Urinary bladder (tissue), 3 donors: ENCODE measurements at regions not wholly inside any gene's neighbourhood (a gene's known extent, or its start where the extent isn't known, plus 50 kb on each side); places are given as distances from the start of the nearest gene placed in this dataset.
A peak's percentile ranks its signal among the peaks of the same experiment; 100 is the strongest.
"Not testable (repeated sequence)": the region's sequence is repeated elsewhere in the genome, so short reads cannot be mapped to it uniquely, and the experiment has no call there.

Experiments used
- DNase-seq: peaks from one replicate; pipeline ENCODE4 v3.0.0-alpha.2; 2015; ENCODE audit errors: extremely low spot score
- H3K27ac ChIP-seq: one replicate; pipeline ENCODE4 v1.5.1; 2013; ENCODE audit warnings: low read depth, mild to moderate bottlenecking, moderate library complexity
- H3K36me3 ChIP-seq: one replicate; pipeline ENCODE4 v1.6.1; 2013; ENCODE audit warnings: mild to moderate bottlenecking, moderate library complexity; ENCODE audit not compliant: insufficient read depth
- H3K4me1 ChIP-seq: one replicate; pipeline ENCODE4 v1.6.1; 2013; ENCODE audit warnings: mild to moderate bottlenecking, moderate library complexity; ENCODE audit not compliant: insufficient read depth
- H3K4me3 ChIP-seq: one replicate; pipeline ENCODE4 v1.5.1; 2013; ENCODE audit warnings: low read depth, low read length
- WGBS: extraction: QIAGEN DNeasy Blood & Tissue Kit; methylation state at CpG from one replicate; pipeline ENCODE4 v1.1.7; 2013; 5-methylcytosine and 5-hydroxymethylcytosine counted together
- donor health status: healthy with polysubstance abuse.
- donor health status: healthy.

- H3K36me3 ChIP-seq: no peaks in the 10 kb centered on the region
- no peak overlapping the region for H3K27ac ChIP-seq
- H3K4me3 ChIP-seq: no peak overlapping the region
- DNase-seq: no peak
- no peaks in the 10 kb centered on the region for H3K4me1 ChIP-seq
- WGBS: 62% methylated on average over 7 of the region's 7 CpGs
Measured at GRCh38 chr12:24505366-24506015, 443.4 kb downstream of the BCAT1 start.

- not testable (repeated sequence) for H3K36me3 ChIP-seq, H3K4me3 ChIP-seq, DNase-seq, H3K27ac ChIP-seq, H3K4me1 ChIP-seq
- WGBS: 95% methylated on average over 1 of the region's 1 CpG
Measured at GRCh38 chr12:24503477-24503876, 445.4 kb downstream of the BCAT1 start.

DNA sequence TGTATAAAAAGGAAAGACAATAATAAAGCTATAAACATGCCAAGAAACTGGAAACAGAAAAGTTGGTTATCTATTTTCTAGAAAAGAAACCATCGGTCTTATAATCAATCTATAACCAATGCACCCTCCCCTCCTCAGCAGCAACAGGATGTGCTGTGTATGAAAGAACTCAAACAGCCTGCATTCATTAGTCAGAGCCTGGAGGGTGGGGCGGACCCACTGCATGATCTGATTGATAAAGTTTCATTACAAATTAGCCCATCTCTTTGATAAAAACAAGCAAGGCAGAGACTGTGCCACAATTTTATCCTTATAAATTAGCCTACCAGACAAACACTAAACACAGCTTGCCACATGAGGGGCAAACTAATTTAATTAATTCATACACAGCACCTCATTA is 448.1 kb downstream of the BCAT1 start:
- Histone ChIP-seq H3K36me3 (no peaks in the 10 kb centered on the region), H3K4me3 (no peak overlapping the region), H3K27ac (no peak overlapping the region), H3K4me1 (no peaks in the 10 kb centered on the region)
- WGBS: 60% methylated on average over 2 of the region's 2 CpGs
- DNase-seq: no peak

- Histone ChIP-seq H3K27ac (peak overlapping the region; percentile 10), H3K36me3 (no peaks in the 10 kb centered on the region), H3K4me1 (no peaks in the 10 kb centered on the region), H3K4me3 (no peak overlapping the region)
- WGBS: 37% methylated on average over 4 of the region's 4 CpGs
- DNase-seq: no peak
Measured at GRCh38 chr12:24500421-24500820, 448.5 kb downstream of the BCAT1 start.

DNA sequence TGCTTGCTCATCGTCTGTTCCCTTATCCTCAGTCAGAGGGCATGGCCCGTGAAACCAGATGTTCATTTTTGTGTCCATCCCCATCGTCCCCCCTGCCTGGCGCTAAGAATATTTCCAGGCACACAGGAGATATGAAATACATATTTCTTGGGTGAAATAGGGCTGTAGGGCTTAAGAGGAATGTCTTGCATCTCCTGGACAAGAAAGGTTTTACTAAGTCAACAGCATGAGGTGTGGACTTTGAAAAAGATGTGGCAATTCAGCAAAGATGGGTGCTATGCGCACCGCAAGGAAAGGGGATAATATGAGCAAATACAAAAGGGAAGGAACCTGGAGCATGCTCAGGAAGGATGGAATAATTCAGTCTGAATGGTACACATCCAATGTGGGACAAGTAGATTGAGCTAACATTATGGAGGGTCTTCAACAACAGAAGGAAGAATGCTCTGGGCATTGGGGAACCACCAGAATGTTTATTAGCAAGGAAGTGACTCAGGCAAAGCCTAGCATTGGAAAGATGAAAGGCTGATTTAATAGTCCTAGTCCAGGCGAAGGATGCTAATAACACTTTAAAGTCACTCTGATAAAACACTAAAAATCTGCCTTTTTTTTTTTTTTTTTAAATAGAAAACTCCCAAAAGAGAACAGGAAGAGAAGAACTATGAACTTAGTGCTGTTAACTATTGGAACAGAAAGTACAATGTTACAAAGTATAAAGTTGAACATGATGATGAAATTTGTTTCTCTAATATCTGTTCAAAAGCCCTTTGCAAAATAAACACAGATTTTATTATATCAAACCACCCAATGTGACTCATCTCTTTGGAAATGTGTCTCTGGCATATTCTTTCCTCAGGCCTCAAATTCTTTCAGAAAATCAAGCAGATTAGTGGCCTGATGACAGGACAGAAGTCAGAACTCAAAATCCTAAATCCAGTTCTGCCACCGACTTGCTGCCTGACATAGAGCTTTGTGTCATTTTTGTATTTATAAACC is 449.5 kb downstream of the BCAT1 start:
- Histone ChIP-seq H3K36me3 (no peaks in the 10 kb centered on the region), H3K4me3 (no peak overlapping the region), H3K27ac (no peak overlapping the region), H3K4me1 (no peaks in the 10 kb centered on the region)
- no peak for DNase-seq
- WGBS: 72% methylated on average over 8 of the region's 8 CpGs

- WGBS: 67% methylated on average over 1 of the region's 1 CpG
- no peak overlapping the region for H3K27ac ChIP-seq
- H3K4me3 ChIP-seq: no peak overlapping the region
Measured at GRCh38 chr12:24496755-24497154, 452.1 kb downstream of the BCAT1 start.

GRCh38 chr12:24494401-24494800 is 454.5 kb downstream of the BCAT1 start:
- H3K27ac ChIP-seq: no peak overlapping the region
- peaks cover 5% of the 10 kb centered on the region for H3K4me1 ChIP-seq
- no peak for DNase-seq
- H3K36me3 ChIP-seq: no peaks in the 10 kb centered on the region
- 92% methylated on average over 2 of the region's 2 CpGs for WGBS
- no peak overlapping the region for H3K4me3 ChIP-seq

More at GRCh38 chr12:24496755-24497154, 452.1 kb downstream of the BCAT1 start:
- no peak for DNase-seq
- H3K36me3 ChIP-seq: no peaks in the 10 kb centered on the region
- H3K4me1 ChIP-seq: no peaks in the 10 kb centered on the region

- peaks cover 5% of the 10 kb centered on the region for H3K4me1 ChIP-seq
- H3K4me3 ChIP-seq: no peak overlapping the region
- DNase-seq: no peak
- H3K36me3 ChIP-seq: no peaks in the 10 kb centered on the region
- no peak overlapping the region for H3K27ac ChIP-seq
- 85% methylated on average over 2 of the region's 2 CpGs for WGBS
Measured at GRCh38 chr12:24491968-24492367, 456.9 kb downstream of the BCAT1 start.

GRCh38 chr12:24489939-24490338 is 459.0 kb downstream of the BCAT1 start:
- Histone ChIP-seq H3K4me1 (peaks cover 5% of the 10 kb centered on the region), H3K4me3 (no peak overlapping the region), H3K36me3 (no peaks in the 10 kb centered on the region), H3K27ac (no peak overlapping the region)
- WGBS: 61% methylated on average over 3 of the region's 3 CpGs
- no peak for DNase-seq

DNA sequence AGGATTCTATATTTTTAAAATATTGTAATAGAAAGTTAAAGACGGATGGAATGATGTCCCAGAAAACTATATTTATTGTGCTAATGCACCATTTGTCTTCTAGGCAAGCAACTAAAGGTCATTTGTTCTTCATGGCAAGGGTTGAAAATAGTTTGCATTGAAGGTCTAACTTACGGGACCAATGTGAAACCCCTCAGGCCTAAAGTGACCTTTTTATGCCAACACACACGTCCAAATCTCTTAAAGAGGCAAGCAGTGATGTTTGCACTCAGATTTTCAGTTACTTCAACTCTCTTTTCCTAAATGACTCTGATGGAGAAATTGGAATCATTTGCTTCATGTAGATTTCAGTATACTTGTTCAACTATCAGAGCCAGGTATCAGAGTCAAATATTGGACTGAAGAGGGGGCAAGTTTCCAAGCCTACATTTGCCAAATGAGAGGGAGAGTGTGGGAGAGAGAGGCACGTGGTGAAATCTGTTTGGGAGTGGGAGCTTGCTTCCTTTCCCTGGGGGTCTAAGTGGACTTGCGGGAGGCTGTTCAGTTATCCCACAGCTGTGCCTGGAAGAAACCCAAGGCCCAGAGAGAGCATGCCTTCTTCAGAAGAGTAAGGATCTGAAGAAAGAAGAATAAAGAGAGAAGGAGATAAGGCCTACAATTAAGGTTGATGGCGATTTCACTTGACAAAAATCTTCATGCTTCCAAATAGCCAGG is 459.8 kb downstream of the BCAT1 start:
- Histone ChIP-seq H3K4me1 (peaks cover 5% of the 10 kb centered on the region), H3K27ac (no peak overlapping the region), H3K36me3 (no peaks in the 10 kb centered on the region), H3K4me3 (no peak overlapping the region)
- DNase-seq: no peak
- 85% methylated on average over 6 of the region's 6 CpGs for WGBS

GRCh38 chr12:24488091-24488596 is 460.8 kb downstream of the BCAT1 start:
- no peak for DNase-seq
- Histone ChIP-seq H3K27ac (no peak overlapping the region), H3K4me1 (peaks cover 5% of the 10 kb centered on the region), H3K4me3 (no peak overlapping the region), H3K36me3 (no peaks in the 10 kb centered on the region)
- 91% methylated on average over 2 of the region's 2 CpGs for WGBS

GRCh38 chr12:24487606-24488005 is 461.3 kb downstream of the BCAT1 start:
- H3K27ac ChIP-seq: no peak overlapping the region
- DNase-seq: no peak
- H3K36me3 ChIP-seq: no peaks in the 10 kb centered on the region
- no peak overlapping the region for H3K4me3 ChIP-seq
- H3K4me1 ChIP-seq: peaks cover 5% of the 10 kb centered on the region
- WGBS: 94% methylated on average over 3 of the region's 3 CpGs

- H3K27ac ChIP-seq: no peak overlapping the region
- no peaks in the 10 kb centered on the region for H3K36me3 ChIP-seq
- no peak overlapping the region for H3K4me3 ChIP-seq
- WGBS: 77% methylated on average over 3 of the region's 3 CpGs
- H3K4me1 ChIP-seq: no peaks in the 10 kb centered on the region
- DNase-seq: no peak
Measured at GRCh38 chr12:24483732-24484131, 465.2 kb downstream of the BCAT1 start.
